Renal cortical epithelial cell (primary cell): ENCODE measurements at regions not wholly inside any gene's neighbourhood (a gene's known extent, or its start where the extent isn't known, plus 50 kb on each side); places are given as distances from the start of the nearest gene placed in this dataset.

Experiments
- DNase-seq: peaks from one replicate; pipeline ENCODE4 v3.0.0-alpha.2; 2011; ENCODE audit warnings: low read depth

DNA sequence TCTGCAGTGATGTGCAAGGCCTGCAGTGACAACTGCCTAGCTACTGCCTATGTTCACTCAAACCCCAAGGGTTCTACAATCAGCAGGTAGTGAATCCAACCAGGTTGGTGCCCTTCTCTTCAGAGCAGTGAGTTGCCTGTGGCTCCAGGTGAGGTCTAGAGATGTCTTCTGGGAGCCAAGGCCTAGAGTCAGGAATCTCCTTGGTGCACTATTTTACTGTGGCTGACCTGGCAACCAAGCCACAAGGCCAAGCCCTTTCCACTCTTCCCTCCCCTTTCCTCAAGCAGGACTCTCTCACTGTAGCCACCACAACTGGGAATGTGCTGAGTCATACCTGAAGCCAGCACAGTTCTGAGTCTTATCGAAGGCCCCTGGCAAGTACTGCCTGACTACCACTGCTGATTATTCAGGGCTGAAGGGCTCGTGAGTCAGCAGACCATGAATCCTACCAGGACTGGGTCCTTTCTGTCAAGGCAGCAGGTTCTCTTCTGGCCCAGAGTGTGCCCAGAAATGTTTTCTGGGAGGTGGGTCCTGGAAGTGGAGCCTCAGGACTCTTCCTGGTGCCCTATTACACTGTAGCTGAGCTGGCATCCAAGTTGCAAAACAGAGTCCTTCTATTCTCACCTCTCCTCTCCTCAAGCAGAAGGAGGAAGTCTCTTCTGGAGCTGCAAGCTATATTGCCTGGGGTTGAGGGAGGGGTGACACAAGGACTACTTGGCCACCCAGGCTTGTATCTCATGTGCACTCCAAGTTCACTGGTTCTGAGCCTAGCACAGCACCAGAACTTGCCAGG lies 111.6 kb downstream of the BTC start:
- peak; percentile 100 for DNase-seq

- no peak for DNase-seq
Observed at GRCh38 chr4:74692972-74693371, 101.4 kb downstream of the BTC start.
